CD14-positive monocyte (primary cell): ENCODE measurements at regions not wholly inside any gene's neighbourhood (a gene's known extent, or its start where the extent isn't known, plus 50 kb on each side); places are given as distances from the start of the nearest gene placed in this dataset.

Experiments
- DNase-seq, 3 donors: peaks; one replicate each; pipeline ENCODE4 v3.0.0-alpha.2; 2011 to 2022
- H2AFZ ChIP-seq: 2 replicates; pipeline ENCODE4 v1.6.0; 2012; ENCODE audit warnings: mild to moderate bottlenecking, low read depth, low read length, inconsistent platforms; ENCODE audit not compliant: insufficient read depth, poor library complexity, severe bottlenecking
- H3K27ac ChIP-seq, 2 donors: 1 replicate in 1 of 2; 2 replicates in 1 of 2; pipeline ENCODE4 v1.5.1; 2012 to 2013; ENCODE audit warnings: low read length in 2 of 2, control low read depth in 1 of 2, inconsistent platforms in 1 of 2, low read depth in 1 of 2, mild to moderate bottlenecking in 1 of 2
- H3K27me3 ChIP-seq, 2 donors: one replicate each; pipeline versions ENCODE4 v1.6.0 to v1.6.1; 2011 to 2013; ENCODE audit warnings: low read length in 2 of 2; ENCODE audit not compliant: control insufficient read depth in 2 of 2, insufficient read depth in 2 of 2
- H3K36me3 ChIP-seq, 2 donors: replicated peaks in 1 of 2; 1 replicate in 1 of 2; 2 replicates in 1 of 2; pipeline versions ENCODE4 v1.5.1 to v1.6.1; 2012 to 2013; ENCODE audit warnings: low read length in 2 of 2, control low read depth in 1 of 2, inconsistent platforms in 1 of 2, mild to moderate bottlenecking in 1 of 2; ENCODE audit not compliant: insufficient read depth in 2 of 2, control insufficient read depth in 1 of 2
- H3K4me1 ChIP-seq, 2 donors: 1 replicate in 1 of 2; 2 replicates in 1 of 2; pipeline versions ENCODE4 v1.5.1 to v1.6.1; 2012 to 2013; ENCODE audit warnings: low read length in 2 of 2, control low read depth in 1 of 2, inconsistent platforms in 1 of 2, mild to moderate bottlenecking in 1 of 2, moderate library complexity in 1 of 2; ENCODE audit not compliant: insufficient read depth in 2 of 2, control insufficient read depth in 1 of 2
- H3K4me2 ChIP-seq: replicated peaks from 2 replicates; pipeline ENCODE3; 2012; ENCODE audit warnings: low read length, moderate library complexity, mild to moderate bottlenecking; ENCODE audit not compliant: poor library complexity, severe bottlenecking; ENCODE audit errors: extremely low read depth
- H3K4me3 ChIP-seq, 3 experiments: fragments of 200-600 bp in 1 of 3; sonication (generic) in 1 of 3; replicated peaks in 1 of 3; 1 replicate in 2 of 3; 2 replicates in 1 of 3; pipeline ENCODE4 v1.5.1; 2011 to 2013; ENCODE audit warnings: low read length in 3 of 3, mild to moderate bottlenecking in 3 of 3, control low read depth in 2 of 3, low read depth in 2 of 3, inconsistent platforms in 1 of 3, moderate library complexity in 1 of 3
- H3K79me2 ChIP-seq: 2 replicates; pipeline ENCODE4 v1.6.0; 2012; ENCODE audit warnings: mild to moderate bottlenecking, control low read depth, inconsistent platforms, low read length, moderate library complexity; ENCODE audit not compliant: insufficient read depth
- H3K9ac ChIP-seq: 2 replicates; pipeline ENCODE4 v1.6.0; 2017; ENCODE audit warnings: low read length, mild to moderate bottlenecking; ENCODE audit not compliant: insufficient read depth, poor library complexity, severe bottlenecking
- H3K9me3 ChIP-seq, 2 donors: replicated peaks in 1 of 2; 1 replicate in 1 of 2; 2 replicates in 1 of 2; pipeline versions ENCODE4 v1.5.1 to v1.6.1; 2012 to 2013; ENCODE audit warnings: low read length in 2 of 2, control low read depth in 1 of 2; ENCODE audit not compliant: control insufficient read depth in 1 of 2, insufficient read depth in 1 of 2
- H4K20me1 ChIP-seq: 2 replicates; pipeline ENCODE4 v1.6.0; 2012; ENCODE audit warnings: mild to moderate bottlenecking, low read length, control low read depth, moderate library complexity; ENCODE audit not compliant: insufficient read depth
- H3K27ac Mint-ChIP-seq, 7 donors: one replicate each; pipeline ENCODE4 v1.8.0; 2020; ENCODE audit warnings: mild to moderate bottlenecking in 7 of 7, mixed read lengths in 7 of 7, moderate library complexity in 6 of 7, inconsistent platforms in 2 of 7
- H3K27me3 Mint-ChIP-seq, 3 donors: one replicate each; pipeline ENCODE4 v1.8.0; 2021 to 2022; ENCODE audit warnings: low read depth in 3 of 3, mild to moderate bottlenecking in 3 of 3, mixed read lengths in 3 of 3, moderate library complexity in 3 of 3, inconsistent platforms in 1 of 3
- H3K36me3 Mint-ChIP-seq, 2 donors: one replicate each; pipeline ENCODE4 v1.8.0; 2020; ENCODE audit warnings: mixed read lengths in 2 of 2, inconsistent platforms in 1 of 2, mild to moderate bottlenecking in 1 of 2
- H3K4me1 Mint-ChIP-seq: one replicate; pipeline ENCODE4 v1.8.0; 2020; ENCODE audit warnings: mild to moderate bottlenecking, mixed read lengths
- H3K4me3 Mint-ChIP-seq, 2 donors: one replicate each; pipeline ENCODE4 v1.8.0; 2020; ENCODE audit warnings: mild to moderate bottlenecking in 2 of 2, mixed read lengths in 2 of 2, moderate library complexity in 1 of 2
- H3K9me3 Mint-ChIP-seq, 7 donors: one replicate each; pipeline ENCODE4 v1.8.0; 2020 to 2022; ENCODE audit warnings: mixed read lengths in 7 of 7, mild to moderate bottlenecking in 6 of 7, moderate library complexity in 6 of 7, inconsistent platforms in 2 of 7
- CTCF ChIP-seq: fragments of 200-600 bp; IDR thresholded peaks from one replicate; pipeline ENCODE4 v1.8.0; 2022; ENCODE audit warnings: antibody characterized with exemption, mild to moderate bottlenecking
- WGBS: methylation state at CpG from one replicate; pipeline ENCODE4 v1.1.5; 2013; ENCODE audit warnings: missing lambda C conversion rate; ENCODE audit not compliant: insufficient coverage; 5-methylcytosine and 5-hydroxymethylcytosine counted together
- intact Hi-C, 2 donors: fragments of 100-400 bp; cut with micrococcal nuclease; formaldehyde crosslinking; loops; one replicate each; pipeline versions ENCODE4 v1.15.0 to v1.15.1; 2023

DNA sequence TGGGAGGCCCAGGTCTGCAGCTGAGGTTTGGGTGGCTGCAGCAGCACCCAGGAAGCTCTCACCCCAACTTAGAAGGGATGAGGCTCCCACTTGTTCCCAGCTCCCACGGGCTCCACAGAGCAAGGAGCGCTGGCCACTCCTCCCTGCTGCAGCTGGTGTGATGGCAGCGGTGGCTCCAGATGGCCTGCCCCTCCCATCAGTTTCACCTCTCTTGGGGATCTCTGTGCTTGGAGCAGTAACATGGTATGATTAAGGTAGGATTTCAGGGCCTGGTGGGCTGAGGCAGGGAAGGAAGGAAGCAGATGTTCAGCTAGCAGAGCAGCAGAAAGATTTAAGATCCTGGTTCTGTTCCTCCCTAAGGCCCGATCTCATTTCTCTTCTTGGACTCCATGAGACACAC lies 66.8 kb upstream of the KIF5B start:
- Histone ChIP-seq H3K79me2 (no peaks in the 10 kb centered on the region), H3K4me2 (no peak overlapping the region), H3K27me3 (no peaks in the 10 kb centered on the region), H3K9me3 (peaks cover 13 to 18% of the 10 kb centered on the region in 2 donors), H3K4me1 (no peaks in the 10 kb centered on the region), H3K4me3 (no peak overlapping the region), H3K36me3 (no peaks in the 10 kb centered on the region), H3K9ac (no peak overlapping the region), H4K20me1 (no peaks in the 10 kb centered on the region), H3K27ac (no peak overlapping the region), H2AFZ (no peak overlapping the region)
- Mint-ChIP-seq H3K4me1 (no peaks in the 10 kb centered on the region), H3K27ac (no peak overlapping the region), H3K4me3 (no peak overlapping the region), H3K36me3 (no peaks in the 10 kb centered on the region), H3K27me3 (peaks cover 0 to 2% (median 0%) of the 10 kb centered on the region in 3 donors), H3K9me3 (peaks cover 14 to 29% (median 24%) of the 10 kb centered on the region in 7 donors)
- TF ChIP-seq CTCF: no peak
- WGBS: 86% methylated on average over 1 of the region's 4 CpGs
- no peak for DNase-seq
- intact Hi-C loops: no loop called here

DNA sequence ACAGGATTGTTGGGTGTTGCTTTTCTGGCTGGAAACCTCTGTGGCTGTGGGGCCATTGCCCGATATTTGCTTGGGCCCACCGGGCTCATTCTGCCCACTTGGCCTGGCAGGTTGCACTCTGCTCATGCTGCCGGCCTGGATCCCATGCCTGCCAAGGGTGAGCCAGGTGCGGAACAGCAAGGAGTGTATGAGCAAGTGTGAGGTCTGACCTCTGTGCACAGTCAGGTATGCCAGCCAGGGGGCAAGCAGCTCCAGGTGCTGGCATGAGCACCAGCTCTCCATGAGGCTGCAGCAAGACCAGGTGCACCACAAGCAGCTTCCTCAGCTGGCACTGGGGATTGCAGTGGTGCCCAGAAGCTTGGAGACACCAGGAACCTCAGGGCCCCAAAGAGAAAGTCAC lies 65.4 kb upstream of the KIF5B start:
- Histone ChIP-seq H3K4me3 (no peak overlapping the region), H3K9me3 (peaks cover 13 to 18% of the 10 kb centered on the region in 2 donors), H2AFZ (no peak overlapping the region), H3K36me3 (no peaks in the 10 kb centered on the region), H3K9ac (no peak overlapping the region), H4K20me1 (no peaks in the 10 kb centered on the region), H3K4me2 (no peak overlapping the region), H3K27me3 (no peaks in the 10 kb centered on the region), H3K79me2 (no peaks in the 10 kb centered on the region), H3K27ac (no peak overlapping the region), H3K4me1 (no peaks in the 10 kb centered on the region)
- H3K36me3 Mint-ChIP-seq: no peaks in the 10 kb centered on the region
- no peak overlapping the region for H3K27ac Mint-ChIP-seq
- peaks cover 14 to 29% (median 24%) of the 10 kb centered on the region in 7 donors for H3K9me3 Mint-ChIP-seq
- H3K4me1 Mint-ChIP-seq: no peaks in the 10 kb centered on the region
- TF ChIP-seq CTCF: no peak
- no peak overlapping the region for H3K4me3 Mint-ChIP-seq
- WGBS: 90% methylated on average over 2 of the region's 4 CpGs
- no peaks in the 10 kb centered on the region for H3K27me3 Mint-ChIP-seq
- intact Hi-C loops: no loop called here
- DNase-seq: no peak
